Loucy (cell line): ENCODE measurements at regions not wholly inside any gene's neighbourhood (a gene's known extent, or its start where the extent isn't known, plus 50 kb on each side); places are given as distances from the start of the nearest gene placed in this dataset.

Experiments
- CTCF ChIP-seq: fragments of 200-600 bp; sonication (generic); conservative IDR thresholded peaks from 2 replicates; pipeline ENCODE4 v1.5.1; 2014; ENCODE audit warnings: mild to moderate bottlenecking, antibody characterized with exemption, low read length
- EZH2phosphoT487 ChIP-seq: fragments of 200-600 bp; IDR thresholded peaks from 2 replicates; pipeline ENCODE4 v1.6.1; 2018; ENCODE audit warnings: antibody characterized with exemption, mild to moderate bottlenecking, moderate library complexity, borderline replicate concordance

GRCh38 chr4:81625422-81626417 lies 154.0 kb upstream of the RASGEF1B start:
- TF ChIP-seq CTCF (no peak), EZH2phosphoT487 (no peak)
